SK-N-SH (cell line): ENCODE measurements at regions not wholly inside any gene's neighbourhood (a gene's known extent, or its start where the extent isn't known, plus 50 kb on each side); places are given as distances from the start of the nearest gene placed in this dataset.

ENCODE experiments used
- CTCF ChIA-PET: fragments of 300-600, 350-600 bp; formaldehyde crosslinking; extraction: SDS; loops from one replicate; lab custom pipeline; 2021; lab: Yijun Ruan, JAX
- POLR2A ChIA-PET: fragments of 350-600 bp; sonication (Branson Sonifier 250); formaldehyde crosslinking; extraction: SDS; loops from one replicate; lab custom pipeline; 2020; ENCODE audit warnings: antibody characterized with exemption, inconsistent platforms; lab: Yijun Ruan, JAX
- DNase-seq: peaks from one replicate; pipeline ENCODE4 v3.0.0; 2012
- H2AFZ ChIP-seq: fragments of 200-600 bp; sonication (generic); 2 replicates; pipeline ENCODE4 v1.8.1; 2016; ENCODE audit warnings: antibody characterized with exemption, mild to moderate bottlenecking, low read depth
- H3F3A ChIP-seq: fragments of 200-600 bp; sonication (generic); replicated peaks from 2 replicates; pipeline ENCODE3; 2016; ENCODE audit warnings: antibody characterized with exemption, mild to moderate bottlenecking; ENCODE audit not compliant: insufficient read depth
- H3K27ac ChIP-seq, 2 experiments: fragments of 200-500 bp in 1 of 2; fragments of 200-600 bp in 1 of 2; sonication (Bioruptor generic) in 1 of 2; sonication (generic), shearing (Covaris generic) in 1 of 2; 2 replicates each; pipeline versions ENCODE4 v1.5.1 to v1.6.1; 2014 to 2016; ENCODE audit warnings: low read depth in 2 of 2, inconsistent platforms in 1 of 2, low read length in 1 of 2, mild to moderate bottlenecking in 1 of 2, mixed read lengths in 1 of 2
- H3K27me3 ChIP-seq: fragments of 200-600 bp; sonication (generic), shearing (Covaris generic); 2 replicates; pipeline ENCODE4 v1.6.1; 2016; ENCODE audit warnings: mixed run types; ENCODE audit not compliant: insufficient read depth
- H3K36me3 ChIP-seq, 2 experiments: fragments of 200-500 bp in 1 of 2; fragments of 200-600 bp in 1 of 2; sonication (Bioruptor generic) in 1 of 2; sonication (generic) in 1 of 2; replicated peaks in 1 of 2; 2 replicates each; pipeline versions ENCODE3 to v1.5.1; 2014 to 2016; ENCODE audit warnings: low read length in 1 of 2, mild to moderate bottlenecking in 1 of 2; ENCODE audit not compliant: insufficient read depth in 2 of 2, control insufficient read depth in 1 of 2
- H3K4me1 ChIP-seq, 2 experiments: fragments of 200-500 bp in 1 of 2; fragments of 200-600 bp in 1 of 2; sonication (Bioruptor generic) in 1 of 2; sonication (generic), shearing (Covaris generic) in 1 of 2; 2 replicates each; pipeline versions ENCODE4 v1.5.1 to v1.6.1; 2014 to 2016; ENCODE audit warnings: low read depth in 1 of 2, low read length in 1 of 2, mixed run types in 1 of 2; ENCODE audit not compliant: insufficient read depth in 2 of 2, control insufficient read depth in 1 of 2
- H3K4me2 ChIP-seq: fragments of 200-600 bp; sonication (generic), shearing (Covaris generic); 2 replicates; pipeline ENCODE4 v1.6.1; 2017; ENCODE audit warnings: mixed run types
- H3K4me3 ChIP-seq, 2 experiments: fragments of 200-500 bp in 1 of 2; fragments of 200-600 bp in 1 of 2; sonication (Bioruptor generic) in 1 of 2; sonication (generic), shearing (Covaris generic) in 1 of 2; 2 replicates each; pipeline versions ENCODE4 v1.5.1 to v1.8.1; 2014 to 2016; ENCODE audit warnings: low read depth in 2 of 2, inconsistent platforms in 1 of 2, low read length in 1 of 2, mild to moderate bottlenecking in 1 of 2, mixed read lengths in 1 of 2, moderate library complexity in 1 of 2
- H3K79me2 ChIP-seq: fragments of 200-600 bp; sonication (generic); 2 replicates; pipeline ENCODE4 v1.8.1; 2017; ENCODE audit warnings: mild to moderate bottlenecking; ENCODE audit not compliant: insufficient read depth
- H3K9ac ChIP-seq: fragments of 200-600 bp; sonication (generic); 2 replicates; pipeline ENCODE4 v1.6.1; 2017; ENCODE audit warnings: mixed run types
- H3K9me2 ChIP-seq: fragments of 200-600 bp; sonication (generic); 2 replicates; pipeline ENCODE4 v1.6.1; 2017; ENCODE audit warnings: mixed run types
- H3K9me3 ChIP-seq: fragments of 200-600 bp; sonication (generic); 2 replicates; pipeline ENCODE4 v1.6.1; 2017; ENCODE audit warnings: mixed run types, mild to moderate bottlenecking, moderate library complexity
- H4K20me1 ChIP-seq: fragments of 200-600 bp; sonication (generic); 2 replicates; pipeline ENCODE4 v1.6.1; 2017; ENCODE audit warnings: mild to moderate bottlenecking, mixed run types; ENCODE audit not compliant: insufficient read depth
- ELF1 ChIP-seq: IDR thresholded peaks from 2 replicates; pipeline ENCODE4 v1.4.0; 2012
- EZH2phosphoT487 ChIP-seq: fragments of 200-600 bp; sonication (generic); IDR thresholded peaks from 2 replicates; pipeline ENCODE4 v1.6.1; 2017; ENCODE audit warnings: low read depth, mixed run types, mild to moderate bottlenecking, antibody characterized with exemption, moderate library complexity, borderline replicate concordance
- FOXJ3 ChIP-seq: sonication (generic); formaldehyde crosslinking; IDR thresholded peaks from 2 replicates; pipeline ENCODE4 v1.5.1; 2020; ENCODE audit warnings: mild to moderate bottlenecking, missing genetic modification reagents
- GABPA ChIP-seq: IDR thresholded peaks from 2 replicates; pipeline ENCODE4 v1.4.0; 2012; ENCODE audit warnings: low read depth, mild to moderate bottlenecking
- JUND ChIP-seq: IDR thresholded peaks from 2 replicates; pipeline ENCODE4 v1.4.0; 2012
- MEF2A ChIP-seq: IDR thresholded peaks from 2 replicates; pipeline ENCODE4 v1.4.0; 2012; ENCODE audit warnings: low read depth, borderline replicate concordance
- MXI1 ChIP-seq: IDR thresholded peaks from 2 replicates; pipeline ENCODE4 v1.6.1; 2012; ENCODE audit warnings: mild to moderate bottlenecking, low read depth, low read length, improper control_type of control experiment
- NFIC ChIP-seq: IDR thresholded peaks from 2 replicates; pipeline ENCODE4 v1.4.0; 2012; ENCODE audit warnings: borderline replicate concordance
- NRF1 ChIP-seq: IDR thresholded peaks from 2 replicates; pipeline ENCODE4 v1.6.1; 2012; ENCODE audit warnings: low read depth, mild to moderate bottlenecking, low read length
- RAD21 ChIP-seq: IDR thresholded peaks from 2 replicates; pipeline ENCODE4 v1.6.1; 2012; ENCODE audit warnings: mild to moderate bottlenecking, low read length
- RXRA ChIP-seq: IDR thresholded peaks from 2 replicates; pipeline ENCODE4 v1.4.0; 2012; ENCODE audit warnings: low read depth, mild to moderate bottlenecking, borderline replicate concordance
- SIN3A ChIP-seq: IDR thresholded peaks from 2 replicates; pipeline ENCODE4 v1.6.1; 2012; ENCODE audit warnings: low read depth, mild to moderate bottlenecking, low read length, moderate library complexity, borderline replicate concordance
- SMC3 ChIP-seq: IDR thresholded peaks from 2 replicates; pipeline ENCODE4 v1.6.1; 2012; ENCODE audit warnings: low read depth, low read length, improper control_type of control experiment
- TAF1 ChIP-seq: IDR thresholded peaks from 2 replicates; pipeline ENCODE4 v1.6.1; 2012; ENCODE audit warnings: low read depth, mild to moderate bottlenecking, low read length, moderate library complexity, borderline replicate concordance
- TCF12 ChIP-seq: IDR thresholded peaks from 2 replicates; pipeline ENCODE4 v1.4.0; 2012
- TEAD4 ChIP-seq: IDR thresholded peaks from 2 replicates; pipeline ENCODE4 v1.4.0; 2012; ENCODE audit warnings: mild to moderate bottlenecking, borderline replicate concordance; ENCODE audit not compliant: insufficient read depth
- USF2 ChIP-seq: fragments of 150-350 bp; IDR thresholded peaks from 2 replicates; pipeline ENCODE4 v1.6.1; 2017; ENCODE audit warnings: antibody characterized with exemption, low read length, low read depth, borderline replicate concordance
- YY1 ChIP-seq: IDR thresholded peaks from 2 replicates; pipeline ENCODE4 v1.4.0; 2012; ENCODE audit warnings: low read depth, mild to moderate bottlenecking
- WGBS: methylation state at CpG from one replicate; pipeline ENCODE4 v1.1.6; 2017; ENCODE audit warnings: low lambda C conversion rate; 5-methylcytosine and 5-hydroxymethylcytosine counted together
- TF ChIP-seq, protein P1 (sequence below): IDR thresholded peaks from 2 replicates; pipeline ENCODE4 v1.4.0; 2012; ENCODE audit warnings: low read depth
- TF ChIP-seq, protein P2 (sequence below): IDR thresholded peaks from 2 replicates; pipeline ENCODE4 v1.4.0; 2012; ENCODE audit warnings: low read depth, borderline replicate concordance

GRCh38 chr10:10055656-10056442 lies 961.8 kb upstream of the CELF2 start:
- Histone ChIP-seq H3K27ac (no peak overlapping the region), H4K20me1 (no peaks in the 10 kb centered on the region), H3K4me3 (no peak overlapping the region), H3K79me2 (no peaks in the 10 kb centered on the region), H3K9me3 (no peaks in the 10 kb centered on the region; the same call in 1 of the 2 replicates), H3K4me2 (no peak overlapping the region), H3K4me1 (no peaks in the 10 kb centered on the region), H2AFZ (no peak overlapping the region), H3K9me2 (no peaks in the 10 kb centered on the region), H3K36me3 (no peaks in the 10 kb centered on the region), H3F3A (no peaks in the 10 kb centered on the region), H3K9ac (no peak overlapping the region), H3K27me3 (no peaks in the 10 kb centered on the region)
- CTCF ChIA-PET = no interaction called here
- WGBS = 22% methylated on average over 4 of the region's 4 CpGs
- POLR2A ChIA-PET = no interaction called here
- no peak for TF ChIP-seq GABPA
- DNase-seq = no peak

GRCh38 chr10:10056961-10057360 lies 960.7 kb upstream of the CELF2 start:
- CTCF ChIA-PET = interaction anchor here (1.1 kb wide), 1 partner anchor 1308 kb away, joined by 3 read pairs; no protein-coding TSS in a partner anchor
- DNase-seq = peak; percentile 39
- Histone ChIP-seq H3K36me3 (no peaks in the 10 kb centered on the region), H3K27ac (no peak overlapping the region), H2AFZ (no peak overlapping the region), H3K4me2 (no peak overlapping the region), H3K9me2 (no peaks in the 10 kb centered on the region), H3K4me1 (no peaks in the 10 kb centered on the region), H3K9me3 (no peaks in the 10 kb centered on the region; the same call in 1 of the 2 replicates), H3K79me2 (no peaks in the 10 kb centered on the region), H3F3A (no peaks in the 10 kb centered on the region), H3K27me3 (no peaks in the 10 kb centered on the region), H3K4me3 (no peak overlapping the region), H4K20me1 (no peaks in the 10 kb centered on the region), H3K9ac (no peak overlapping the region)
- WGBS = 13% methylated on average over 5 of the region's 5 CpGs
- TF ChIP-seq, protein P1, sequence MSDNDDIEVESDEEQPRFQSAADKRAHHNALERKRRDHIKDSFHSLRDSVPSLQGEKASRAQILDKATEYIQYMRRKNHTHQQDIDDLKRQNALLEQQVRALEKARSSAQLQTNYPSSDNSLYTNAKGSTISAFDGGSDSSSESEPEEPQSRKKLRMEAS = no peak
- TF ChIP-seq RAD21 (peak; percentile 71), EZH2phosphoT487 (no peak)
- POLR2A ChIA-PET = no interaction called here

DNA sequence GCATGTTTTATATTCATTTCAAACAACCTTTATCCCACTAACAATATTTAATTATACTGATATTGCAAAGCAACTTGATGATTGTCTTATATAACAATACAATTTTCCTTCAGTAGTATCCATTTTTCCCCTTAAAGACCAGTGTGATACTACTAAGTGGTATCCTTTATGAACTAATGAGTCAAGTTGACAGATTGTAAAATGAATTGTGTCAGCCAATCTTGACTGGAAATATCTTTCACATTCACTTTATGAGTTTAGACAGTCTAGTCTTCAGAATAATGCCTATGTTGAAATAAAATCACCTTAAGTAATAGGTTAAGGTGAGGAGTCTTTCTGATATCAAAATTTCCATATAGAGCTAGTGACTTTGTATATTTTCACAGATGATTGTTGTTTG lies 950.0 kb upstream of the CELF2 start:
- H3K79me2 ChIP-seq = no peaks in the 10 kb centered on the region
- no peak overlapping the region for H3K9ac ChIP-seq
- no peaks in the 10 kb centered on the region for H3K4me1 ChIP-seq
- no peaks in the 10 kb centered on the region for H4K20me1 ChIP-seq
- H3K9me3 ChIP-seq = no peaks in the 10 kb centered on the region
- H3K9me2 ChIP-seq = no peaks in the 10 kb centered on the region
- no peak for DNase-seq
- no peak for TF ChIP-seq SMC3
- TF ChIP-seq RXRA = no peak
- no peak for TF ChIP-seq RAD21
- TF ChIP-seq USF2 = no peak
- no peak for TF ChIP-seq MEF2A
- no peak for TF ChIP-seq SIN3A
- no peak for TF ChIP-seq GABPA
- TF ChIP-seq MXI1 = no peak
- no peak for TF ChIP-seq YY1
- no peak for TF ChIP-seq JUND
- TF ChIP-seq, protein P2, sequence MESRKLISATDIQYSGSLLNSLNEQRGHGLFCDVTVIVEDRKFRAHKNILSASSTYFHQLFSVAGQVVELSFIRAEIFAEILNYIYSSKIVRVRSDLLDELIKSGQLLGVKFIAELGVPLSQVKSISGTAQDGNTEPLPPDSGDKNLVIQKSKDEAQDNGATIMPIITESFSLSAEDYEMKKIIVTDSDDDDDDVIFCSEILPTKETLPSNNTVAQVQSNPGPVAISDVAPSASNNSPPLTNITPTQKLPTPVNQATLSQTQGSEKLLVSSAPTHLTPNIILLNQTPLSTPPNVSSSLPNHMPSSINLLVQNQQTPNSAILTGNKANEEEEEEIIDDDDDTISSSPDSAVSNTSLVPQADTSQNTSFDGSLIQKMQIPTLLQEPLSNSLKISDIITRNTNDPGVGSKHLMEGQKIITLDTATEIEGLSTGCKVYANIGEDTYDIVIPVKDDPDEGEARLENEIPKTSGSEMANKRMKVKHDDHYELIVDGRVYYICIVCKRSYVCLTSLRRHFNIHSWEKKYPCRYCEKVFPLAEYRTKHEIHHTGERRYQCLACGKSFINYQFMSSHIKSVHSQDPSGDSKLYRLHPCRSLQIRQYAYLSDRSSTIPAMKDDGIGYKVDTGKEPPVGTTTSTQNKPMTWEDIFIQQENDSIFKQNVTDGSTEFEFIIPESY = no peak
- no peak for TF ChIP-seq FOXJ3 (CRISPR knock-in tag)
- TF ChIP-seq NRF1 = no peak
- TF ChIP-seq NFIC = no peak
- no peak for TF ChIP-seq TAF1
- TF ChIP-seq TEAD4 = no peak
- TF ChIP-seq TCF12 = no peak
- TF ChIP-seq ELF1 = no peak
- no peaks in the 10 kb centered on the region for H3K36me3 ChIP-seq
- H3K27ac ChIP-seq = no peak overlapping the region
- ChIA-PET POLR2A (no interaction called here), CTCF (no interaction called here)
- H2AFZ ChIP-seq = no peak overlapping the region
- no peak overlapping the region for H3K4me3 ChIP-seq
- no peaks in the 10 kb centered on the region for H3K27me3 ChIP-seq
- no peak overlapping the region for H3K4me2 ChIP-seq
- H3F3A ChIP-seq = no peaks in the 10 kb centered on the region
